HFFc6 (cell line): ENCODE measurements at regions not wholly inside any gene's neighbourhood (a gene's known extent, or its start where the extent isn't known, plus 50 kb on each side); places are given as distances from the start of the nearest gene placed in this dataset.

ENCODE experiments used
- DNase-seq: peaks from one replicate; pipeline ENCODE4 v3.0.0-alpha.2; 2018
- H3K27ac Mint-ChIP-seq: 2 replicates; pipeline ENCODE4 v1.8.0; 2020; ENCODE audit warnings: mild to moderate bottlenecking, mixed read lengths
- H3K27me3 Mint-ChIP-seq: 2 replicates; pipeline ENCODE4 v1.8.0; 2021; ENCODE audit warnings: mild to moderate bottlenecking, moderate library complexity, mixed read lengths; ENCODE audit not compliant: insufficient read depth
- H3K36me3 Mint-ChIP-seq: 2 replicates; pipeline ENCODE4 v1.8.0; 2021; ENCODE audit warnings: low read depth, mixed read lengths
- H3K4me1 Mint-ChIP-seq: 2 replicates; pipeline ENCODE4 v1.8.0; 2020; ENCODE audit warnings: low read depth, mixed read lengths
- H3K4me3 Mint-ChIP-seq: 2 replicates; pipeline ENCODE4 v1.8.0; 2020; ENCODE audit warnings: mild to moderate bottlenecking, moderate library complexity, mixed read lengths
- H3K9me3 Mint-ChIP-seq: 2 replicates; pipeline ENCODE4 v1.8.0; 2020; ENCODE audit warnings: mild to moderate bottlenecking, mixed read lengths
- TF ChIP-seq, protein P1 (sequence below): fragments of 200-600 bp; sonication (generic); IDR thresholded peaks from 2 replicates; pipeline ENCODE4 v1.5.0; 2021; ENCODE audit warnings: antibody characterized with exemption, mild to moderate bottlenecking

DNA sequence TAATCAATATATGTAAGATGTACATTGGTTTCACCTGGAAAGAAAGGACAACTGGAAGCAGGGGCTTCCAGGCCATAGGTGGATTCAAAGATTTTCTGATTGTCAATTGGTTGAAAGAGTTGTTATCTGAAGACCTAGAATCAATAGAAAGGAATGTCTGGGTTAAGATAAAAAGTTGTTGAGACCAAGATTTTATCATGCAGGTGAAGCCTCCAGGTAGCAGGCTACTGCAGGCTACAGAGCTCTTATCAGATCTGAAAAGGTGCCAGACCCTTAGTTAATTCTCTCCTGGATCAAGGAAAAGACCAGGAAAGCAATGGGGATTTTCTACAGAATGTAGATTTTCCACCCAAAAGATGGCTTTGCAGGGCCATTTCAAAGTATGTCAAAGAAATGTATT lies 487.2 kb downstream of the BTBD3 start:
- H3K36me3 Mint-ChIP-seq = no peaks in the 10 kb centered on the region
- no peak overlapping the region for H3K27ac Mint-ChIP-seq
- DNase-seq = no peak
- peaks cover 53% of the 10 kb centered on the region for H3K9me3 Mint-ChIP-seq
- TF ChIP-seq, protein P1, sequence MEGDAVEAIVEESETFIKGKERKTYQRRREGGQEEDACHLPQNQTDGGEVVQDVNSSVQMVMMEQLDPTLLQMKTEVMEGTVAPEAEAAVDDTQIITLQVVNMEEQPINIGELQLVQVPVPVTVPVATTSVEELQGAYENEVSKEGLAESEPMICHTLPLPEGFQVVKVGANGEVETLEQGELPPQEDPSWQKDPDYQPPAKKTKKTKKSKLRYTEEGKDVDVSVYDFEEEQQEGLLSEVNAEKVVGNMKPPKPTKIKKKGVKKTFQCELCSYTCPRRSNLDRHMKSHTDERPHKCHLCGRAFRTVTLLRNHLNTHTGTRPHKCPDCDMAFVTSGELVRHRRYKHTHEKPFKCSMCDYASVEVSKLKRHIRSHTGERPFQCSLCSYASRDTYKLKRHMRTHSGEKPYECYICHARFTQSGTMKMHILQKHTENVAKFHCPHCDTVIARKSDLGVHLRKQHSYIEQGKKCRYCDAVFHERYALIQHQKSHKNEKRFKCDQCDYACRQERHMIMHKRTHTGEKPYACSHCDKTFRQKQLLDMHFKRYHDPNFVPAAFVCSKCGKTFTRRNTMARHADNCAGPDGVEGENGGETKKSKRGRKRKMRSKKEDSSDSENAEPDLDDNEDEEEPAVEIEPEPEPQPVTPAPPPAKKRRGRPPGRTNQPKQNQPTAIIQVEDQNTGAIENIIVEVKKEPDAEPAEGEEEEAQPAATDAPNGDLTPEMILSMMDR = no peak
- no peaks in the 10 kb centered on the region; the same call in 1 of the 2 replicates for H3K27me3 Mint-ChIP-seq
- no peak overlapping the region for H3K4me3 Mint-ChIP-seq
- no peaks in the 10 kb centered on the region for H3K4me1 Mint-ChIP-seq

DNA sequence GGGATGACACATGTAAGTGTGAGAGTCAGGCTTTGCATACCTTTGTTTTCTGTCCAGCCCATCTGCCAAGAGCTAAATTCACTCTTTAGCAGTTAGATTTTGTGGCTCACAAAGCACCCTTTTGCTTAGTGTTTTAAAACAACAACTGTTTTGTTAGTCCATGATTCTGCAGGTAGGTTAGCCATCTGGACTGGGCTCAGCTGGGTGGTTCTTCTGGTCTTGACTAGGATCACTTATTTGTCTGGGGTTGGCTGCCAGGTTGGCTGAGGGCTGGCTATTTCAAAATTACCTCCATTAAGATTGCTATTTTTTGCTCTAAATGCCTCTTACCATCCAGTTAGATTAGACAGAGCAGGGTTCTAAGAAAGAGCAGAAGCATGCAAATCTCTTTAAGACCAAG lies 489.3 kb downstream of the BTBD3 start:
- no peaks in the 10 kb centered on the region for H3K36me3 Mint-ChIP-seq
- DNase-seq = no peak
- TF ChIP-seq, protein P1 = no peak
- H3K9me3 Mint-ChIP-seq = peaks cover 71% of the 10 kb centered on the region
- no peaks in the 10 kb centered on the region; the same call in 1 of the 2 replicates for H3K27me3 Mint-ChIP-seq
- no peaks in the 10 kb centered on the region for H3K4me1 Mint-ChIP-seq
- no peak overlapping the region for H3K27ac Mint-ChIP-seq
- H3K4me3 Mint-ChIP-seq = no peak overlapping the region

DNA sequence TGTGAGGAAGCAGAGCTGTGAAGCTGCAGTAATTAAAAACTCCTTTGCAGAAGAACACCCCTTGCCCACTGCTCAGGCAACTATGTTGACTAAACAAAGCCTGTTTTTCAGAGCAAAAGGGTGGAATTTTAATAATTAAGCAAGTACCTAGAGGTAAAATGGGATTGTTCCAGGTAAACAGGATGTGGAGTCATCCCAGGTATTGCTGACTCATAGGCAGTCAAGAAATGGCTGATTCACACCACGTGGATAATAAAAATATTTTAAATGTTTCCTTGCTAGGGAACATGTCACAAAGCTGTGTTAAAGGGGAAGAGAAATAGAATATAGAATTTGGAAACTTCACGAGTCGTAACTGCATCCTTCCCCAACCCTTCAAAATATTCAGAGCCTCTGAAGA lies 491.8 kb downstream of the BTBD3 start:
- no peak overlapping the region for H3K27ac Mint-ChIP-seq
- no peaks in the 10 kb centered on the region for H3K4me1 Mint-ChIP-seq
- H3K4me3 Mint-ChIP-seq = no peak overlapping the region
- peaks cover 7% of the 10 kb centered on the region; the same call in 1 of the 2 replicates for H3K36me3 Mint-ChIP-seq
- H3K9me3 Mint-ChIP-seq = peaks cover 69% of the 10 kb centered on the region
- TF ChIP-seq, protein P1 = no peak
- no peaks in the 10 kb centered on the region for H3K27me3 Mint-ChIP-seq
- no peak for DNase-seq

DNA sequence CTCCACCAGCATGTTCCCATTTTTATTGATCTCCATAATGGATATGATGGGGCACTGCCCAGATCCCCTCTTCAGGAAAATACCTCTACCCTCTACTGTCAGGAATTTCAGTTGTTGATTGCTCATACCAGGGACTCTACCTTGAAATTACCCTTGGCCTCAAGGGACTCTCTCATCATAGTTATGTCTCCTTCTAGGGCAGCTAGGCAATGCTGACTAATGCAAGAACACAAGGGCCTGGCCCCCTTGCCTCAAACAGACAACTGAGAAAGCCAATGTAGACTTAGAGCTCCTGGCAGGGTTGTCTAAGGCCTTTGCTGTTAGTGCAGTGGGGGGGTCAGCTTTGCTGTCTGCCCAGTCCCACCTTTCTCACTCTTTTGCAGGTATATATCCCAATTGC lies 493.1 kb downstream of the BTBD3 start:
- H3K27me3 Mint-ChIP-seq = no peaks in the 10 kb centered on the region
- H3K36me3 Mint-ChIP-seq = peaks cover 7% of the 10 kb centered on the region; the same call in 1 of the 2 replicates
- no peak overlapping the region for H3K4me3 Mint-ChIP-seq
- H3K4me1 Mint-ChIP-seq = no peaks in the 10 kb centered on the region
- H3K27ac Mint-ChIP-seq = no peak overlapping the region
- peaks cover 70% of the 10 kb centered on the region for H3K9me3 Mint-ChIP-seq
- no peak for DNase-seq
- TF ChIP-seq, protein P1 = no peak

DNA sequence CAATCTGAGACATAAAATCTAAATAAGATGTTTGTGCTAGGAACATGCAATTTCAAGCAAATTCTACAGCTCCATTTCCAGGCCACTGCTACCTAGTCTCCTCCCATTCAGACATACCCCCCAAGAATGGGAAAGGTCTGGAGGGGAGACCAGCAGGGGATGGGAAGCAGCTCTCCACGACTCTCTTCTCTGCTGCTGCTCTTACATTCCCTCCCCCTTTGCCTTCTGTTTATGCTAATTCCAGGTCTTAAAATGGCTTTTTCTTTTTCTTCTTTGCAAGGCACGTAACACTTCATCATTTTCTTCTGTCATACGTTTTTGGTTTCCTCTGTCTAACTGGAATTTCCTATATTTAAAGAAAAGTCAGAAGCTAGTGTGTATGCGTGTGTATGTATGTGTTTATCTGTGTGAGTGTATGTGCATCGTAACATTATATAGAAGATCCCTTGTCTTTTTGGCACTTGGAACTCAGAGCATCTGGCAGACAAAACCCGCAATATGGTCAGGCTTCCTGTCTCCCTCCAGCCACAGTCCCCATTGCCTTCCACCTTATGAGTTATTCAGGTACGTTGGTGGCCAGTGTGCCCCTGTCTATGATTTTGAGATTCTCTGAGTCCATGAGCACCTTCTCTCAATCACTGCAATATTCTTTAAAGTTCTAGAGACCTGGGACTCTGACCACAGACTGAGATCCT lies 493.7 kb downstream of the BTBD3 start:
- H3K4me1 Mint-ChIP-seq = no peaks in the 10 kb centered on the region
- peaks cover 71% of the 10 kb centered on the region for H3K9me3 Mint-ChIP-seq
- no peak overlapping the region for H3K27ac Mint-ChIP-seq
- DNase-seq = no peak
- TF ChIP-seq, protein P1 = no peak
- H3K27me3 Mint-ChIP-seq = no peaks in the 10 kb centered on the region
- no peak overlapping the region for H3K4me3 Mint-ChIP-seq
- H3K36me3 Mint-ChIP-seq = peaks cover 7% of the 10 kb centered on the region; the same call in 1 of the 2 replicates
